Esophagus squamous epithelium (tissue), 4 donors: ENCODE measurements at regions not wholly inside any gene's neighbourhood (a gene's known extent, or its start where the extent isn't known, plus 50 kb on each side); places are given as distances from the start of the nearest gene placed in this dataset.

Experiments
- CTCF ChIP-seq, 6 experiments: fragments of 450-650 bp in 4 of 6; fragments of 200-600 bp in 2 of 6; sonication (generic) in 2 of 6; IDR thresholded peaks; one replicate each; pipeline ENCODE4 v1.5.1; 2016 to 2019; ENCODE audit warnings: antibody characterized with exemption in 6 of 6, mild to moderate bottlenecking in 4 of 6, moderate library complexity in 4 of 6
- POLR2A ChIP-seq, 4 donors: fragments of 450-650 bp; IDR thresholded peaks; one replicate each; pipeline ENCODE4 v1.6.1; 2017; ENCODE audit warnings: antibody characterized with exemption in 4 of 4, mild to moderate bottlenecking in 4 of 4, moderate library complexity in 3 of 4

- TF ChIP-seq CTCF (IDR thresholded peaks at IDR 0.05) (no peak), POLR2A (IDR thresholded peaks at IDR 0.05) (no peak)
Observed at GRCh38 chr16:86714166-86714565, 135.8 kb downstream of the FOXL1 start.
